GM12878 (cell line): ENCODE measurements at regions not wholly inside any gene's neighbourhood (a gene's known extent, or its start where the extent isn't known, plus 50 kb on each side); places are given as distances from the start of the nearest gene placed in this dataset.

ENCODE experiments used
- ATAC-seq: fragments of 200-7000 bp; cut with Tn5 transposase; 3 replicates; pipeline ENCODE4 v1.9.1; 2020; ENCODE audit warnings: mild to moderate bottlenecking, moderate library complexity
- BruUV-seq: library from RNA; stranded (reverse); fragments of 400-500 nt; replicated peaks from 2 replicates; lab custom pipeline; 2021; lab: Mats Ljungman, UMichigan
- CTCF ChIA-PET: fragments of 300-600 bp; sonication (Branson Sonifier 250); formaldehyde crosslinking; extraction: SDS; loops from one replicate; lab custom pipeline; 2021; ENCODE audit warnings: inconsistent platforms; lab: Yijun Ruan, JAX
- POLR2A ChIA-PET: fragments of 350-600 bp; formaldehyde crosslinking; extraction: SDS; loops from one replicate; lab custom pipeline; 2021; ENCODE audit warnings: inconsistent platforms; lab: Charles Lee
- RAD21 ChIA-PET: fragments of 300-600 bp; sonication (Branson Sonifier 250); formaldehyde crosslinking; loops from one replicate; lab custom pipeline; 2023; ENCODE audit warnings: antibody characterized with exemption; ENCODE audit not compliant: unreplicated experiment; lab: Charles Lee
- SMC1A ChIA-PET: fragments of 300-600 bp; sonication (Branson Sonifier 250); formaldehyde crosslinking; loops from one replicate; lab custom pipeline; 2023; ENCODE audit not compliant: unreplicated experiment, uncharacterized antibody; lab: Charles Lee
- DNase-seq: peaks from one replicate; pipeline ENCODE4 v3.0.0-alpha.2; 2011; ENCODE audit warnings: low read depth, low spot score
- FAIRE-seq: peaks from 3 replicates; lab custom pipeline; 2011; peaks lifted over from hg19 to GRCh38; lab: Jason Lieb, UNC
- H2AFZ ChIP-seq: 2 replicates; pipeline ENCODE4 v1.6.0; 2011; ENCODE audit warnings: low read depth, low read length, control low read depth; ENCODE audit not compliant: control insufficient read depth
- H3K27ac ChIP-seq: 2 replicates; pipeline ENCODE4 v1.5.1; 2011; ENCODE audit warnings: control low read depth; ENCODE audit not compliant: control insufficient read depth, insufficient read depth
- H3K27me3 ChIP-seq, 2 experiments: replicated peaks in 1 of 2; 2 replicates each; pipeline versions ENCODE4 v1.6.0 to v1.6.1; 2011; ENCODE audit warnings: low read length in 1 of 2; ENCODE audit not compliant: control insufficient read depth in 2 of 2, insufficient read depth in 2 of 2
- H3K36me3 ChIP-seq, 2 experiments: 2 replicates each; pipeline ENCODE4 v1.5.1; 2011; ENCODE audit warnings: low read length in 1 of 2; ENCODE audit not compliant: control insufficient read depth in 2 of 2, insufficient read depth in 2 of 2
- H3K4me1 ChIP-seq: 2 replicates; pipeline ENCODE4 v1.6.1; 2011; ENCODE audit warnings: mild to moderate bottlenecking, low read length, moderate library complexity, mixed read lengths; ENCODE audit not compliant: control insufficient read depth, insufficient read depth
- H3K4me2 ChIP-seq: 2 replicates; pipeline ENCODE4 v1.6.0; 2011; ENCODE audit warnings: control low read depth; ENCODE audit not compliant: control insufficient read depth, insufficient read depth
- H3K4me3 ChIP-seq: fragments of 200-600 bp; sonication (generic); 2 replicates; pipeline ENCODE4 v1.5.1; 2016
- H3K79me2 ChIP-seq: 2 replicates; pipeline ENCODE4 v1.6.0; 2011; ENCODE audit warnings: low read length; ENCODE audit not compliant: control insufficient read depth, insufficient read depth
- H3K9ac ChIP-seq: 2 replicates; pipeline ENCODE4 v1.8.0; 2011; ENCODE audit warnings: low read length, control low read depth, mixed read lengths; ENCODE audit not compliant: control insufficient read depth, insufficient read depth
- H3K9me3 ChIP-seq: replicated peaks from 3 replicates; pipeline ENCODE4 v1.5.1; 2011; ENCODE audit warnings: mild to moderate bottlenecking, low read length; ENCODE audit not compliant: control insufficient read depth, insufficient read depth
- H4K20me1 ChIP-seq: 2 replicates; pipeline ENCODE4 v1.6.0; 2011; ENCODE audit not compliant: control insufficient read depth, insufficient read depth
- CTCF ChIP-seq, 3 experiments: IDR thresholded peaks in 2 of 3; conservative IDR thresholded peaks in 1 of 3; 2 replicates each; pipeline ENCODE4 v1.5.1; 2011; ENCODE audit warnings: low read depth in 3 of 3, low read length in 3 of 3, mild to moderate bottlenecking in 3 of 3, control low read depth in 2 of 3, moderate library complexity in 2 of 3, inconsistent platforms in 1 of 3, mixed read lengths in 1 of 3; ENCODE audit not compliant: control insufficient read depth in 2 of 3, insufficient read depth in 1 of 3; ENCODE audit errors: extremely low read depth in 1 of 3
- NBN ChIP-seq: fragments of 450-650 bp; IDR thresholded peaks from 2 replicates; pipeline ENCODE4 v1.6.1; 2016
- RAD21 ChIP-seq: IDR thresholded peaks from 2 replicates; pipeline ENCODE4 v1.6.1; 2011; ENCODE audit warnings: mild to moderate bottlenecking, low read depth, low read length, moderate library complexity; ENCODE audit not compliant: insufficient read depth
- RUNX3 ChIP-seq: IDR thresholded peaks from 2 replicates; pipeline ENCODE4 v1.6.1; 2012; ENCODE audit warnings: low read length, inconsistent platforms
- SMC3 ChIP-seq: IDR thresholded peaks from 2 replicates; pipeline ENCODE4 v1.6.1; 2011; ENCODE audit warnings: low read length, improper control_type of control experiment, borderline replicate concordance
- TCF12 ChIP-seq: IDR thresholded peaks from 2 replicates; pipeline ENCODE4 v1.6.1; 2011; ENCODE audit warnings: low read depth, mild to moderate bottlenecking, low read length
- WRNIP1 ChIP-seq: IDR thresholded peaks from 2 replicates; pipeline ENCODE4 v1.6.1; 2011; ENCODE audit warnings: low read depth, low read length, improper control_type of control experiment, borderline replicate concordance
- YY1 ChIP-seq: IDR thresholded peaks from 2 replicates; pipeline ENCODE4 v1.6.1; 2011; ENCODE audit warnings: low read depth, mild to moderate bottlenecking, low read length
- ZBTB33 ChIP-seq: fragments of 450-650 bp; IDR thresholded peaks from 2 replicates; pipeline ENCODE4 v1.6.1; 2017; ENCODE audit warnings: mild to moderate bottlenecking
- WGBS: methylation state at CpG from one replicate; pipeline ENCODE4 v1.1.6; 2016; ENCODE audit warnings: low lambda C conversion rate; ENCODE audit not compliant: insufficient replicate concordance, insufficient coverage; ENCODE audit errors: missing lambda C conversion rate; 5-methylcytosine and 5-hydroxymethylcytosine counted together
- in situ Hi-C: fragments of 300-500 bp; cut with MboI; formaldehyde crosslinking; loops from 9 replicates; pipeline ENCODE4 v1.14.3; 2018; ENCODE audit warnings: mixed read lengths
- intact Hi-C: fragments of 100-400 bp; cut with micrococcal nuclease; formaldehyde crosslinking; loops from one replicate; pipeline ENCODE4 v1.14.2; 2022; ENCODE audit not compliant: unreplicated experiment

- H3K4me1 ChIP-seq = peaks cover 18% of the 10 kb centered on the region
- FAIRE-seq = no peak
These were observed 56.5 kb upstream of the GZMB start for GRCh38 chr14:24690492-24690891.

More at GRCh38 chr14:24690492-24690891, 56.5 kb upstream of the GZMB start:
- ChIA-PET CTCF (interaction anchor here (0.6 to 3.8 kb wide), 16 partner anchors 10 to 710 kb away, joined by 3 to 57 read pairs (median 5); no protein-coding TSS in a partner anchor), RAD21 (interaction anchor here (0.8 to 2.8 kb wide), 7 partner anchors 14 to 441 kb away, joined by 3 to 31 read pairs (median 6); no protein-coding TSS in a partner anchor), POLR2A (interaction anchor here (0.7 kb wide), 1 partner anchor 20 kb away, joined by 7 read pairs; no protein-coding TSS in a partner anchor), SMC1A (interaction anchor here (0.7 to 3.4 kb wide), 11 partner anchors 11 to 338 kb away, joined by 3 to 28 read pairs (median 5); no protein-coding TSS in a partner anchor)
- intact Hi-C loops (loop anchor here (2.0 kb wide), 1 partner anchor 44 kb away; no protein-coding TSS in a partner anchor), in situ Hi-C loops (no loop called here)
- Histone ChIP-seq H3K27me3 (no peaks in the 10 kb centered on the region), H3K27ac (no peak overlapping the region), H4K20me1 (no peaks in the 10 kb centered on the region), H3K36me3 (no peaks in the 10 kb centered on the region), H3K4me2 (no peak overlapping the region), H3K9me3 (no peaks in the 10 kb centered on the region), H3K4me3 (no peak overlapping the region), H3K9ac (no peak overlapping the region), H3K79me2 (no peaks in the 10 kb centered on the region), H2AFZ (no peak overlapping the region)
- no peak for TF ChIP-seq WRNIP1
- TF ChIP-seq RAD21 = peak; percentile 58
- TF ChIP-seq NBN = 0 out of 2 replicates have a peak, but pooled peaks have one; percentile 39
- peak; percentile 19; the same call in 1 of the 2 replicates for TF ChIP-seq RUNX3
- TF ChIP-seq ZBTB33 = peak; percentile 56; the same call in 1 of the 2 replicates
- TF ChIP-seq TCF12 = 0 out of 2 replicates have a peak, but pooled peaks have one; percentile 7
- no peak for TF ChIP-seq YY1
- peak; percentile 30 to 37 (median 36); a peak in 5 of 6 replicates for TF ChIP-seq CTCF (IDR thresholded peaks at IDR 0.05 in 2 of 3, conservative IDR thresholded peaks at IDR 0.05 in 1 of 3; ENCODE audit: control insufficient read depth in 2 of 3, extremely low read depth in 1 of 3, insufficient read depth in 1 of 3, low read depth in 3 of 3, low read length in 3 of 3)
- peak; percentile 18; the same call in 1 of the 2 replicates for TF ChIP-seq SMC3
- ATAC-seq (peak; percentile 67), DNase-seq (no peak)
- no TSS peak for BruUV-seq
- 51% methylated on average over 4 of the region's 4 CpGs for WGBS
